Stimulated activated CD4-positive, alpha-beta T cell treated with anti-CD3 and anti-CD28 coated beads, Interleukin-15, amount 100 ng/mL, for 24 hours (primary cell): ENCODE measurements at regions not wholly inside any gene's neighbourhood (a gene's known extent, or its start where the extent isn't known, plus 50 kb on each side); places are given as distances from the start of the nearest gene placed in this dataset.

Source experiments
- DNase-seq: peaks from one replicate; pipeline ENCODE4 v3.0.0-alpha.2; 2020

DNA sequence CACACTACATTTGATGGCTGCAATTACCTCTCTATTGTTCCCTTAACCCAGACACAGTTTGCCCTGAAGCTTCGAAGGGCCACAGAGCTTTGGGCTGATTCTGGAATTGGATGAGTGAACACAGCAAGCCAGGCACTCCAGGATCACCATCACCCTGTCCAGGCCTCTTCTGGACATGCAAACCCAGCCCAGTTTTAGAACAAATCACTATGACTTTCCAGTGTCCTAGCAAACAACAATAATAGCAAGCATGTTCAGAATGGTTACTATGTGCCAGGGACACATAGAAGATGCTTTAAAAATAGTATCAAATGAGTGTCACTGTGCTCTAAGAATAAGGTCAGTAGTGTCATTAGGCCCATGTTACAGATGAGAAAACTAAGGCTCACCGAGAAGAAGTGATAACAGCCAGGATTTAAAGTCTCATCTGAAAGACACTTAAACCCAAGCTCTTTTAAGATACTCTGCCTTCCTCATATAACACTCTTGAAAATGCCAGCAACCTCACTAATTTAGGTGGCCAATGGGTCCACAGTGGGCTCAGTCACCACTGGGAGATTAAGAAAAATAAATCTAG, 191.7 kb upstream of the STK17B start:
- DNase-seq = no peak

- DNase-seq = no peak
Measured at GRCh38 chr2:196365145-196365544, 193.8 kb upstream of the STK17B start.

- DNase-seq = no peak
Measured at GRCh38 chr2:196365923-196366322, 194.5 kb upstream of the STK17B start.

DNA sequence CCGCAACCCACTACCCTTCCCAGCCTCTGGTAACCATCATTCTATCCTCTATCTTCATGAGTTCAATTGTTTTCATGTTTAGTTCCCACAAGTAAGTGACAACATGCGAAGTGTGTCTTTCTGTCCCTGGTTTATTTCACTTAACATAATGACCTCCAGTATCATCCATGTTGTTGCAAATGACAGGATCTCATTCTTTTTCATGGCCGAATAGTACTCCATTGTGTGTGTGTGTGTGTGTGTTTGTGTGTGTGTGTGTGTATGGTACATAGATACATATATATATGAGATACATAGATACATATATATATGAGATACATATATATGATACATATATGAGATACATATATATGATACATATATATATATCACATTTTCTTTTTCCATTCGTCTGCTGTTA, 196.3 kb upstream of the STK17B start:
- DNase-seq = no peak

GRCh38 chr2:196368546-196369225, 197.3 kb upstream of the STK17B start:
- no peak for DNase-seq

DNA sequence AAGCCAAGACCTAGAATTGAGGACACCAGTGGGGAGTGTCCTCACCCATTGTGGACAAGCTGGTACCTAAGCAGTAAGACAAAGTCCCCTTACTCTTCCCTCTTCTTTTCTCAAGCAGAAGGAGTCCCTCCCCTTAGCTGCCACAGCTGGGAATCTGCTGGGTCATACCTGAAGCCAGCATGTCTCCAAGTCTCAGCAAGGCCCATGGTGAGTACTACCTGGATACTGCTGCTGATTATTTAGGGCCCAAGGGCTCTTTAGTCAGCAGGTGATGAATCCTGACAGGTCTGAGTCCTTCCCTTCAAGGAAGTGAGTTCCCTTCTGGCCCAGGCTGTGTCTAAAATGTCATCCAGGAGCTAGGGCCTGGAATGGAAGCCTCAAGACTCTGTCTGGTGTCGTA, 198.6 kb upstream of the STK17B start:
- DNase-seq = no peak

GRCh38 chr2:196370381-196370780, 199.0 kb upstream of the STK17B start:
- DNase-seq = no peak

- DNase-seq = no peak
Measured at GRCh38 chr2:196372276-196372809, 201.0 kb upstream of the STK17B start.

- no peak for DNase-seq
Measured at GRCh38 chr2:196372811-196373664, 201.7 kb upstream of the STK17B start.

DNA sequence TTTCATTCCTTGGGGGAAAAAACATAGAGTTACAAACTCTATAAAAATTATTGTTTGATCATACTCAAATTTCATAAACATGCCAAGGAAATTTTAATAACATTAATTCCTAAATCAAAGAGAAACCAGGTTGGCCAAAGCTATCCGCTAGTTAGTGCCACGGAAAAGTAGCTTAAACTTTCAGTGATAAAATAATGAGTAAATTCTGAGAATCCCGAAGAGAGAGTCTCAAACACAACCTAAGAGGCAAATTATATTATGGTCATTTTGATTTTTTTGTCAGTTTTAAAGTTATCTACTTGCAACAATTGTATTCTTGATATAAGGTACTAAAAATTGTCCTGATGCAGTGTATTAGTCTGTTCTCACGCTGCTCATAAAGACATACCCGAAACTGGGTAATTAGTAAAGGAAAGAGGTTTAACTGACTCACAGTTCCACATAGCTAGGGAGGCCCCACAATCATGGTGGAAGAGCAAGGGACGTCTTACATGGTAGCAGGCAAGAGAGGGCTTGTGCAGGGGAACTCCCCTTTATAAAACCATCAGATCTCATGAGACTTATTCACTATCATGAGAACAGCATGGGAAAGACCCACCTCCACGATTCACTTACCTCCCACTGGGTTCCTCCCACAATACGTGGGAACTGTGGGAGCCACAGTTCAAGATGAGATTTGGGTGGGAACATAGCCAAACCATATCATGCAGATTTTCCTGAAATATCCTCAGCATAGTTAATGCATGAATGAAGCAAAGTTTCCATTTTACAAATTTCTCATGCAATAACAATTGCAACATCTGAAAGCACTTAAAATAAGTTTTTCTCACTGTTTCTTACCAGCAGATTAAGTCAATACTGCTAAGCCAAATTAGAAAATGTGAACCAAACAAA, 205.9 kb upstream of the STK17B start:
- peak; percentile 64 for DNase-seq

DNA sequence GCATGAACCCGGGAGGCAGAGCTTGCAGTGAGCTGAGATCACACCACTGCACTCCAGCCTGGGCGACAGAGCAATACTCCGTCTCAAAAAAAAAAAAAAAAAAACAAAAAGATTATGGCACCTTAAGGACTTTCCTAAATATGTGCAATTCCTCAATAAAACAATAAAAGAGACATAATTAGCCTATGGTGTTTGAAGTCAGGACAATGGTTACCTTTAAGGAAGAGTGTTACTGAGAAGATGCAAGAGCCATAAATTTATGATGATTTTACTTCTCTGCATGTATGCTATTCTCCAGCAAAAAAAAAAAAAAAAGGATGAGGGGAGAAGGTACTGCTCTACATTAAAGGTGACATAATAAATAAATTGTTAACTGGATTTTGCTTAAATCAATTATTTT, 208.2 kb upstream of the STK17B start:
- no peak for DNase-seq

DNA sequence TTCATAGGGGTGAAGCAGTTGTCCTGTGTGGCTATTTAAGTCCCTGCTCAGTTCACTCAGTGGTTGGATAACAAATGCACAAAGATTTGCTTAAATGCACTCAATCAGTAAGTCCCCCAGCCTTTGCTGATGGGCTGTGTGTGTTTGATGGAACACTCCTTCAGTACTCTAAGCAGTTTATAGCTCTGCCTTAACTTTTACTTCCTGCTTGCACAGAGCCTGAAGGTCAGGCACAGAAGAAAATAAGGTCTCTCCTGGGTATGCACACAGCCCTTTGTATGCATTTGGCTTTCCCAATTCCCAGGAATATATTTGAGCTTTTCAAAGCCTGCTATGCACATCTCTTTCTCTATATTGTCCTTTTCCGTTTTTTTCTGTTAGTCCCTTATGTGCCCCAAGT, 208.7 kb upstream of the STK17B start:
- DNase-seq = no peak

GRCh38 chr2:196380575-196380974, 209.2 kb upstream of the STK17B start:
- DNase-seq = no peak

GRCh38 chr2:196381464-196381863, 210.1 kb upstream of the STK17B start:
- DNase-seq = no peak

- DNase-seq = no peak
Measured at GRCh38 chr2:196383799-196384198, 212.4 kb upstream of the STK17B start.

DNA sequence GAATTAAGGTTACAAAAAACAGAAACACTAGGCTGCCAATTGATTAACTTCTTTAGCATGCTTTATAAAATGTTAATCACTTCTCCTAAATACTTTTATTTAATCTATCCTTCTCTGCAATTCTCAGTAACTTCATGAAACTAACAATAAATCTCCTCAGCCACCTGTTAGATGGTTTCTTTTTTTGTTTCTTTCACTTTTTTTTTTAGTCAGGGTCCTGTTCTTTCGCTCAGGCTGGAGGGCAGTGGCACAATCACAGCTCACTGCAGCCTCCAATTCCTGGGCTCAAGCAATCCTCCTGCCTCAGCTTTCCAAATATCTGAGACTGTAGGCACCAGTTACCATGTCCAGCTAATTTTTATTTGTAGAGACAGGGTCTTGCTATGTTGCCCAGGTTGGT, 213.4 kb upstream of the STK17B start:
- no peak for DNase-seq

GRCh38 chr2:196389670-196390069, 218.3 kb upstream of the STK17B start:
- no peak for DNase-seq

GRCh38 chr2:196390243-196391148, 219.1 kb upstream of the STK17B start:
- DNase-seq = no peak

DNA sequence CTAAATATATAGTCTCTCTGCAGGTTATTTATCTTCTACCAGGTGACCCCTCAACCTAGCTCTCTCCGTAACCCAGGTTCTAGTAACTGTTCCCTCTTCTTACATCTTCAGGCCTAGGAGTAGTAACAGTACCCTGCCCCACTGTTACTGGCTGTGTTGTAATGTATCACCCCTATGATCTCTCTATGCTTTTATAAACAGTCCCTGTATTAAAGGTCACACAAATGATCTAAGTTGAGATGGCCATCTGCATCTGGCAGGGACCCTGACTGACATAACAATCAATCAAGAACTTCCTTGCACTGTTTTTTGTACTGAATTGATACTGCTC, 219.7 kb upstream of the STK17B start:
- DNase-seq = no peak

GRCh38 chr2:196399096-196399495, 227.7 kb upstream of the STK17B start:
- DNase-seq = no peak
